ENCODE measurements at regions not wholly inside any gene's neighbourhood (a gene's known extent, or its start where the extent isn't known, plus 50 kb on each side); places are given as distances from the start of the nearest gene placed in this dataset.

DNA sequence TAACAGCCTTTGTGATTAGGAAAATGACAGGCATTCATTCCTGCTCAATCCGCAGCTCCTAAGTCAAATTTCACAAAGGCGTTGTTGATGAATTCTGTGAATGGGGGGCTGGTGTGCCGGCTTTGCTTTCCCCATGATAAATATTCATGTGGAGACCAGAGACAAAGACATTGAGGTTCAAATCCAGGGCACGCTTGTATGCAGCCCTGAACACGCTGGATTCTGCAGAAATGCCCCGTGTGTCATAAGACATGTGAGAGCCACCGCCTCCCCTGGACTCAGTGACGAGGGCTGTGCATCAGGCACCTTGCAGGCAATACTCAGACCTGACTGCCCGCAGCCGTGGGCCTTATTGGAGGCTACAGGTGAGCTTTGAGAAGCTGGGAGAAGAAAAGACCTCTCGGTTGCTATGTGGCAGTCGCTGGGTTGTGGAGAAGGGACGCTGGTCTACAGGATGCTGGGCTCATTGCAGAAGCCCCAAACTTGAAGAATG is 906.2 kb downstream of the BRD1 start:
- H3K9ac ChIP-seq (ENCODE audit: low read length), result no peak overlapping the region
- H3K9me2 ChIP-seq (ENCODE audit: insufficient read depth), result no peaks in the 10 kb centered on the region
- DNase-seq (ENCODE audit: low read depth, low spot score), result no peak
- H3K36me3 ChIP-seq (ENCODE audit: control insufficient read depth in 1 of 2, insufficient read depth in 2 of 2, low read length in 2 of 2), result no peaks in the 10 kb centered on the region
- no peak overlapping the region for H2AFZ ChIP-seq (ENCODE audit: low read depth, low read length, poor library complexity, severe bottlenecking)
- H3K4me2 ChIP-seq (ENCODE audit: low read length), result no peak overlapping the region
- H3K4me1 ChIP-seq (ENCODE audit: control insufficient read depth in 1 of 2, insufficient read depth in 2 of 2, low read length in 2 of 2), result no peaks in the 10 kb centered on the region
- no peaks in the 10 kb centered on the region for H3K9me3 ChIP-seq (ENCODE audit: control insufficient read depth in 1 of 2, insufficient read depth in 1 of 2, low read depth in 1 of 2, low read length in 2 of 2)
- no peak overlapping the region for H3K27ac ChIP-seq (ENCODE audit: low read depth, low read length)
- ChIA-PET CTCF (no interaction called here), POLR2A (no interaction called here), RAD21 (ENCODE audit: low non-redundant PET in 1 of 2, low total read pairs in 2 of 2, uncharacterized antibody in 2 of 2, unreplicated experiment in 2 of 2) (no interaction called here)
- no peaks in the 10 kb centered on the region for H4K20me1 ChIP-seq (ENCODE audit: insufficient read depth)
- TF ChIP-seq SRF (IDR thresholded peaks at IDR 0.05; ENCODE audit: low read depth) (no peak), TCF7L2 (IDR thresholded peaks at IDR 0.05; ENCODE audit: borderline replicate concordance, extremely low read depth, insufficient read depth, insufficient read length) (no peak), CEBPB (IDR thresholded peaks at IDR 0.05; ENCODE audit: low read depth) (no peak), CBX3 (IDR thresholded peaks at IDR 0.05; ENCODE audit: low read depth) (no peak), RAD21 (IDR thresholded peaks at IDR 0.05; ENCODE audit: low read depth) (no peak), EZH2 (IDR thresholded peaks at IDR 0.05) (no peak), ELF1 (IDR thresholded peaks at IDR 0.05; ENCODE audit: borderline replicate concordance, low read depth) (no peak), EGR1 (IDR thresholded peaks at IDR 0.05; ENCODE audit: low read depth) (no peak), YY1 (IDR thresholded peaks at IDR 0.05; ENCODE audit: extremely low read depth, insufficient replicate concordance, low read depth, low read length) (no peak), FOSL1 (IDR thresholded peaks at IDR 0.05; ENCODE audit: low read depth) (no peak), EZH2phosphoT487 (IDR thresholded peaks at IDR 0.05; ENCODE audit: borderline replicate concordance) (no peak), ZNF274 (IDR thresholded peaks at IDR 0.05; ENCODE audit: low read depth, low read length) (no peak), ZFX (IDR thresholded peaks at IDR 0.05) (no peak), JUND (IDR thresholded peaks at IDR 0.05) (no peak), SP1 (IDR thresholded peaks at IDR 0.05; ENCODE audit: low read depth) (no peak)
- TF ChIP-seq, protein P1, sequence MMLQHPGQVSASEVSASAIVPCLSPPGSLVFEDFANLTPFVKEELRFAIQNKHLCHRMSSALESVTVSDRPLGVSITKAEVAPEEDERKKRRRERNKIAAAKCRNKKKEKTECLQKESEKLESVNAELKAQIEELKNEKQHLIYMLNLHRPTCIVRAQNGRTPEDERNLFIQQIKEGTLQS (IDR thresholded peaks at IDR 0.05), result no peak
- TF ChIP-seq, protein P2, sequence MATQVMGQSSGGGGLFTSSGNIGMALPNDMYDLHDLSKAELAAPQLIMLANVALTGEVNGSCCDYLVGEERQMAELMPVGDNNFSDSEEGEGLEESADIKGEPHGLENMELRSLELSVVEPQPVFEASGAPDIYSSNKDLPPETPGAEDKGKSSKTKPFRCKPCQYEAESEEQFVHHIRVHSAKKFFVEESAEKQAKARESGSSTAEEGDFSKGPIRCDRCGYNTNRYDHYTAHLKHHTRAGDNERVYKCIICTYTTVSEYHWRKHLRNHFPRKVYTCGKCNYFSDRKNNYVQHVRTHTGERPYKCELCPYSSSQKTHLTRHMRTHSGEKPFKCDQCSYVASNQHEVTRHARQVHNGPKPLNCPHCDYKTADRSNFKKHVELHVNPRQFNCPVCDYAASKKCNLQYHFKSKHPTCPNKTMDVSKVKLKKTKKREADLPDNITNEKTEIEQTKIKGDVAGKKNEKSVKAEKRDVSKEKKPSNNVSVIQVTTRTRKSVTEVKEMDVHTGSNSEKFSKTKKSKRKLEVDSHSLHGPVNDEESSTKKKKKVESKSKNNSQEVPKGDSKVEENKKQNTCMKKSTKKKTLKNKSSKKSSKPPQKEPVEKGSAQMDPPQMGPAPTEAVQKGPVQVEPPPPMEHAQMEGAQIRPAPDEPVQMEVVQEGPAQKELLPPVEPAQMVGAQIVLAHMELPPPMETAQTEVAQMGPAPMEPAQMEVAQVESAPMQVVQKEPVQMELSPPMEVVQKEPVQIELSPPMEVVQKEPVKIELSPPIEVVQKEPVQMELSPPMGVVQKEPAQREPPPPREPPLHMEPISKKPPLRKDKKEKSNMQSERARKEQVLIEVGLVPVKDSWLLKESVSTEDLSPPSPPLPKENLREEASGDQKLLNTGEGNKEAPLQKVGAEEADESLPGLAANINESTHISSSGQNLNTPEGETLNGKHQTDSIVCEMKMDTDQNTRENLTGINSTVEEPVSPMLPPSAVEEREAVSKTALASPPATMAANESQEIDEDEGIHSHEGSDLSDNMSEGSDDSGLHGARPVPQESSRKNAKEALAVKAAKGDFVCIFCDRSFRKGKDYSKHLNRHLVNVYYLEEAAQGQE (IDR thresholded peaks at IDR 0.05; ENCODE audit: low read depth), result no peak
- TF ChIP-seq, protein P3, sequence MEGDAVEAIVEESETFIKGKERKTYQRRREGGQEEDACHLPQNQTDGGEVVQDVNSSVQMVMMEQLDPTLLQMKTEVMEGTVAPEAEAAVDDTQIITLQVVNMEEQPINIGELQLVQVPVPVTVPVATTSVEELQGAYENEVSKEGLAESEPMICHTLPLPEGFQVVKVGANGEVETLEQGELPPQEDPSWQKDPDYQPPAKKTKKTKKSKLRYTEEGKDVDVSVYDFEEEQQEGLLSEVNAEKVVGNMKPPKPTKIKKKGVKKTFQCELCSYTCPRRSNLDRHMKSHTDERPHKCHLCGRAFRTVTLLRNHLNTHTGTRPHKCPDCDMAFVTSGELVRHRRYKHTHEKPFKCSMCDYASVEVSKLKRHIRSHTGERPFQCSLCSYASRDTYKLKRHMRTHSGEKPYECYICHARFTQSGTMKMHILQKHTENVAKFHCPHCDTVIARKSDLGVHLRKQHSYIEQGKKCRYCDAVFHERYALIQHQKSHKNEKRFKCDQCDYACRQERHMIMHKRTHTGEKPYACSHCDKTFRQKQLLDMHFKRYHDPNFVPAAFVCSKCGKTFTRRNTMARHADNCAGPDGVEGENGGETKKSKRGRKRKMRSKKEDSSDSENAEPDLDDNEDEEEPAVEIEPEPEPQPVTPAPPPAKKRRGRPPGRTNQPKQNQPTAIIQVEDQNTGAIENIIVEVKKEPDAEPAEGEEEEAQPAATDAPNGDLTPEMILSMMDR (IDR thresholded peaks at IDR 0.05 in 2 of 3, conservative IDR thresholded peaks at IDR 0.05 in 1 of 3; ENCODE audit: borderline replicate concordance in 1 of 3, insufficient read depth in 1 of 3, low read depth in 2 of 3, low read length in 2 of 3), result no peak
- TF ChIP-seq, protein P4, sequence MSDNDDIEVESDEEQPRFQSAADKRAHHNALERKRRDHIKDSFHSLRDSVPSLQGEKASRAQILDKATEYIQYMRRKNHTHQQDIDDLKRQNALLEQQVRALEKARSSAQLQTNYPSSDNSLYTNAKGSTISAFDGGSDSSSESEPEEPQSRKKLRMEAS (IDR thresholded peaks at IDR 0.05), result no peak
- no TSS peak for BruUV-seq (replicated peaks)
- no peaks in the 10 kb centered on the region for H3K79me2 ChIP-seq (ENCODE audit: insufficient read depth, low read length)
- ATAC-seq, result no peak
- no peak overlapping the region for H3K4me3 ChIP-seq (replicated peaks in 1 of 2; ENCODE audit: low read depth in 1 of 2, low read length in 2 of 2)
- intact Hi-C loops (cut with micrococcal nuclease), result no loop called here
- peaks cover 2% of the 10 kb centered on the region; the same call in 1 of the 2 replicates for H3K27me3 ChIP-seq (ENCODE audit: insufficient read depth, low read length)
